Muscle layer of colon (tissue), 2 donors: ENCODE measurements at regions not wholly inside any gene's neighbourhood (a gene's known extent, or its start where the extent isn't known, plus 50 kb on each side); places are given as distances from the start of the nearest gene placed in this dataset.

Source experiments
- H3K27ac ChIP-seq: one replicate; pipeline ENCODE4 v1.7.0; 2013; ENCODE audit warnings: low read depth, mild to moderate bottlenecking, low read length, moderate library complexity
- H3K27me3 ChIP-seq, 2 donors: one replicate each; pipeline ENCODE4 v1.7.0; 2013; ENCODE audit warnings: low read length in 2 of 2, mild to moderate bottlenecking in 2 of 2; ENCODE audit not compliant: insufficient read depth in 2 of 2, control insufficient read depth in 1 of 2
- H3K36me3 ChIP-seq: one replicate; pipeline ENCODE4 v1.7.0; 2013; ENCODE audit warnings: mild to moderate bottlenecking, low read length; ENCODE audit not compliant: insufficient read depth
- H3K4me1 ChIP-seq: one replicate; pipeline ENCODE4 v1.7.0; 2013; ENCODE audit warnings: mild to moderate bottlenecking, low read length; ENCODE audit not compliant: insufficient read depth
- H3K4me3 ChIP-seq, 2 donors: one replicate each; pipeline ENCODE4 v1.7.0; 2013; ENCODE audit warnings: low read length in 2 of 2, low read depth in 1 of 2, mild to moderate bottlenecking in 1 of 2, moderate library complexity in 1 of 2
- H3K9ac ChIP-seq: one replicate; pipeline ENCODE4 v1.7.0; 2013; ENCODE audit warnings: low read length
- H3K9me3 ChIP-seq: one replicate; pipeline ENCODE4 v1.7.0; 2013; ENCODE audit warnings: mild to moderate bottlenecking, low read length
- donor health status: abdominal sarcoma.
- donor health status: Adenocarcinoma of cecum.

DNA sequence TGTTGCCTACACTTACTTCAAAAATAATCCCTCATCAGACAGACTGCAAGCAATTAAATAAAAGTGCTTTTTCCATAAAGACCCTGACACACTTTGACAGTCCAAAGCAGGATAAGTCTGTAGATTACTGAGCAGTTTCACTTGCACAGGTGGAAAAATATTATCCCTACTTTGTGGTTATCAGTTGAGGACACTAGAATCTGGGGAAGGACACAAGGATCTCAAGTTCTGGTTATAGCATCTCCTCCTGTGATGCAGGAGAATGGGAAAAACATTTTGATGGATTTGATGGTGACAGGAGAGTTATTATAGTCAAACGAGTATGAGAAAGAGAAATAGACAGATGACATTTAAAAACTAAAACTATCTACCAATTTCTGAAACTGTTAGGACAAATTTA, 122.9 kb upstream of the PCDH9 start:
- H3K9ac ChIP-seq = no peak overlapping the region
- H3K4me1 ChIP-seq = no peaks in the 10 kb centered on the region
- no peaks in the 10 kb centered on the region for H3K9me3 ChIP-seq
- no peaks in the 10 kb centered on the region for H3K27me3 ChIP-seq
- H3K4me3 ChIP-seq = no peak overlapping the region
- H3K36me3 ChIP-seq = no peaks in the 10 kb centered on the region
- no peak overlapping the region for H3K27ac ChIP-seq

DNA sequence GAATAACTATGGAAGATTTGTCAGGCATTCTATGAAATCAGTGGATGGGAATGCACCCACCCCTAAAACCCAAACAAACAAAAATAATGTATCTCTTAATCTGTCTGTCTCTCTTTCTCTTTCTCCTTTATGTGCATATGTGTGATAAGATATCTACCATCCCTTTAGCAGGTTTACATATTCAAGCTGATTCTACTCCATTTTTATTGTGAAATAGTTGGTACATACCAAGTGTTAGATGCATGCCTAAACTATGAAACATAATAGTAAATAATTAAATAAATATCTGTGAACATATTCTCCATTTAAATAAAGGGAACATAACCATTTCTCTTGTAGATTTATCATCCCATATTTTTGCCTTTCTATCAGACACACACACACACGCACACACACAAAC, 121.8 kb upstream of the PCDH9 start:
- H3K27me3 ChIP-seq = no peaks in the 10 kb centered on the region
- H3K4me1 ChIP-seq = no peaks in the 10 kb centered on the region
- H3K4me3 ChIP-seq = no peak overlapping the region
- no peaks in the 10 kb centered on the region for H3K9me3 ChIP-seq
- no peaks in the 10 kb centered on the region for H3K36me3 ChIP-seq
- H3K9ac ChIP-seq = no peak overlapping the region
- no peak overlapping the region for H3K27ac ChIP-seq

DNA sequence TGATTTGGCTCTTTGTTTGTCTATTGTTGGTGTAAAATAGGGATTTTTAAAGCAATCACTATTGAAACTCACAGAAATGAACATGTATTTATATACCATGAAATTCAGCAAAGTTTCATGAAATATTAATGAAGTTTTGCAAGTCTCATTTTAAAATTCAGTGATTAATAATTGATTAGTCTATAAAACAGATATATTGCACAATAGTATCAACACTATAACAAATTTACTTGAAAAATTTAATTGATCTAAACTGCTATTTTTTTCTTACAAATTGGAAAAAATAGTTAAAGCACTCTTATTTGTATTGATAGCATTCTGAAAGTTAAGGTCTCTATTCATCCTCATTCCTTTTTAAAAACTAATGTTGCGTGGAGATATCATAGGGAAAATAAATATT, 121.0 kb upstream of the PCDH9 start:
- H3K9ac ChIP-seq = no peak overlapping the region
- no peak overlapping the region for H3K4me3 ChIP-seq
- no peaks in the 10 kb centered on the region for H3K27me3 ChIP-seq
- H3K9me3 ChIP-seq = no peaks in the 10 kb centered on the region
- H3K4me1 ChIP-seq = no peaks in the 10 kb centered on the region
- H3K27ac ChIP-seq = no peak overlapping the region
- no peaks in the 10 kb centered on the region for H3K36me3 ChIP-seq

DNA sequence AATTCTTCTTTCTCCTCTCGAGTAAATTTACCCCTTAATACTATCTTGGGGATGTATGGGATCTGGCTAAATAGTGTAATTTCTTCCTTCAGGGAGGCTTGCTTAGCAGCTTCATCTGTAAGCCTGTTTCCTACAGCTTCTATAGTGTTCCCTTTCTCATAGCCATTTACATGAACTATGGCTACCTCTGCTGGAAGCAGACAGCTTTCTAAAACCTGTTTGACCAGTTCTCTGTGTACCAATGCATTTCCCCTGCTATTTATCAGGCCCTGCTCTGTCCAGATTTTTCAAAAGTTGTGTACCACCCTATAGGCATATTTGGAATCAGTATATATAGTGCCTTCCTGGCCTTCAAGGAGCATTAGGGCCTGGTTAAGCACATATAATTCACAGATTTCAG, 113.6 kb upstream of the PCDH9 start:
- H3K9ac ChIP-seq = no peak overlapping the region
- H3K27me3 ChIP-seq = no peaks in the 10 kb centered on the region
- no peak overlapping the region for H3K4me3 ChIP-seq
- H3K9me3 ChIP-seq = no peaks in the 10 kb centered on the region
- no peaks in the 10 kb centered on the region for H3K4me1 ChIP-seq
- H3K27ac ChIP-seq = no peak overlapping the region
- H3K36me3 ChIP-seq = no peaks in the 10 kb centered on the region

DNA sequence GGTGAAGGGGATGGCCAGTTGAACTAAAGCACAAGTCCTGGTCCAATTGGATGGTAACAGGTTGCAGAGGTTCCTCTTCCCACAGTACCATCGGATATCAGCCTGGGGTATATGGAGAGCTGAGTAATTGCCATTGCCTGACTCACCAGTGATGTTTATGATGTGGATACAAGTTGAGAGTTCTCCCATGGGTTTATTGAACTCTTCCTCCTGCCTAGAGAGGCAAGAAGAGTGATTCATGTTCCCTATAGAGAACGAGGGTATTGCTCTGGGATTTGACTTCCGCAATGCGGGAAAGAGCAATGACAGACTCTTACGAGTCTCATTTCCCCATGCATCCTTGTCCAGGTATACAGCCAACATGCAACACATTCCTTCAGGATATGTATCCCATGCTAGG, 111.3 kb upstream of the PCDH9 start:
- no peak overlapping the region for H3K4me3 ChIP-seq
- no peaks in the 10 kb centered on the region for H3K36me3 ChIP-seq
- H3K27ac ChIP-seq = no peak overlapping the region
- no peaks in the 10 kb centered on the region for H3K27me3 ChIP-seq
- H3K4me1 ChIP-seq = no peaks in the 10 kb centered on the region
- no peaks in the 10 kb centered on the region for H3K9me3 ChIP-seq
- no peak overlapping the region for H3K9ac ChIP-seq

DNA sequence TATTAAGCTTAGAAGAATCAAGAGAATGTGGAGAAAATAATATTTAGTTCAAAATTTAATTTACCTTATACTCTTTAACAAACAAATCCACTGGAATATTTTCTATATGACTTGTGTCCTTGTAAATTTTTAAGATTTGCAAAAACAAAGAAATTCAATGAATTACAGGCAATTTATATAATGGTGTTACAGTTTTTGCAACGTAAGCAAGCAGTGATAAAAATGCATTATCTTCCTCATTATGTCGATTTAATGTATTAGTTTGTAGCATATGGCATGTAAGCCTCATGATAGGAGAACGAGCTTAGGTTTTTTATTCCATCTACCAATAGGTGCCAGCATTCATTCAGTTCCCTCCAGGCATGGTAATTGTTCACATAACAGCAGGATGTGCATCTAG, 100.0 kb upstream of the PCDH9 start:
- no peak overlapping the region for H3K27ac ChIP-seq
- H3K36me3 ChIP-seq = no peaks in the 10 kb centered on the region
- H3K27me3 ChIP-seq = no peaks in the 10 kb centered on the region

DNA sequence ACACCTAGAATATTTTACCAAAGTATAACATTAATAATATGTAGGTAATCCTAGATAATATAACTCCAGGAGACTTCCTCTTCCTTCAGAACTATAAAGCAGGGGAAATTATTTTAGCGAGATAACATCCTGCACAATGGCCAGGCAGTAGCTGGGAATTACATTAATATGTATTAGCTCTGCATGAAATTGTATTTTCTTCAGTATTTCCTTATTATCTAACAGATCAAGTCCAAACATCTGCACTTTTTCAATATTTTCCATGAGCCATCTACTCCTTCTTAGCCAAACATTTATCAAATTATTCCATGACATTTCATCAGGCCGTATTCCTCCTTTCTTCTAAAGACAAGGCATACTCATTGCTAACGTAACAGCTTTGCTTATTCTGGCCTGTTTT, 98.8 kb upstream of the PCDH9 start:
- no peaks in the 10 kb centered on the region for H3K27me3 ChIP-seq
- no peak overlapping the region for H3K27ac ChIP-seq
- no peaks in the 10 kb centered on the region for H3K36me3 ChIP-seq
- no peaks in the 10 kb centered on the region for H3K4me1 ChIP-seq
- H3K4me3 ChIP-seq = no peak overlapping the region
- no peak overlapping the region for H3K9ac ChIP-seq
- no peaks in the 10 kb centered on the region for H3K9me3 ChIP-seq

More for the DNA sequence above, 100.0 kb upstream of the PCDH9 start:
- Histone ChIP-seq H3K4me3 (no peak overlapping the region), H3K9me3 (no peaks in the 10 kb centered on the region), H3K4me1 (no peaks in the 10 kb centered on the region), H3K9ac (no peak overlapping the region)

DNA sequence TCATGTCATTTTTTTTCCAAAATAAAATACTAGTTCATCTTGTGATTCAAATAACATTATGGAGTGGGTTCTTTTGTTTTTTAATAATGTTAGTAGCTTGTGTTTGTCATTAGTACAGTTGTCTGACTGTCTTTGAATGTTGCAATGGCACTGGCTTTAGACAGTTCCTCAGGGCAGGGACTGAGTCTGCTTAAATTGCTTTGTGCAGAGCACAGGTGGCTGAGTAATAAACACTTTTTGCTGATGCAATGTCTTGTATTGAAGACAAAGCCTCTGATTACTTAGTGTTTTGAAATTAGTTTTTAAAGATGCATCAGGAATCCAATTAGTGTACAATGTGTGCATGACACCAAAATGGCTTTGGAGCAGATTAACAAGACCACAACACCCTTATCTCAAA, 88.7 kb upstream of the PCDH9 start:
- Histone ChIP-seq H3K27ac (no peak overlapping the region), H3K27me3 (no peaks in the 10 kb centered on the region), H3K9me3 (no peaks in the 10 kb centered on the region), H3K4me3 (no peak overlapping the region), H3K9ac (no peak overlapping the region), H3K36me3 (no peaks in the 10 kb centered on the region), H3K4me1 (no peaks in the 10 kb centered on the region)

DNA sequence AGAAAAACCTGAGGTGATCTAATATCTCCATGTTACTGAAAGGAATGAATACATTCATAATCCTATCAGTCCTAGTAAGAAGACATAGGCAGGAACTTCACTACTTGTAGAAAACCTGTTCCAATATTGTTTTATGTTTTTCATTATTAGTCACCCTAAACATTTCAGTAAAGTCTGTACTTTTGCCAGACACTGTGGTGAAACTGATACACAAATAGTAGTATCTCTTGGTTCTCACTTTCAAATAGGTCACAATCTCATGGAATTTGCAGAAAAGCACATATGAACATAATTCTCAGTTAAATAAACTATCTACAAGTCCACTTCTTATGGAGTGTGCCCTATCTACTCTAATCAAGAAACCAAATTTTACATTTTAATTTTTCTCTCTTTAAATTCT, 88.3 kb upstream of the PCDH9 start:
- Histone ChIP-seq H3K36me3 (no peaks in the 10 kb centered on the region), H3K9ac (no peak overlapping the region), H3K4me3 (no peak overlapping the region), H3K27me3 (no peaks in the 10 kb centered on the region), H3K27ac (no peak overlapping the region), H3K4me1 (no peaks in the 10 kb centered on the region), H3K9me3 (no peaks in the 10 kb centered on the region)

DNA sequence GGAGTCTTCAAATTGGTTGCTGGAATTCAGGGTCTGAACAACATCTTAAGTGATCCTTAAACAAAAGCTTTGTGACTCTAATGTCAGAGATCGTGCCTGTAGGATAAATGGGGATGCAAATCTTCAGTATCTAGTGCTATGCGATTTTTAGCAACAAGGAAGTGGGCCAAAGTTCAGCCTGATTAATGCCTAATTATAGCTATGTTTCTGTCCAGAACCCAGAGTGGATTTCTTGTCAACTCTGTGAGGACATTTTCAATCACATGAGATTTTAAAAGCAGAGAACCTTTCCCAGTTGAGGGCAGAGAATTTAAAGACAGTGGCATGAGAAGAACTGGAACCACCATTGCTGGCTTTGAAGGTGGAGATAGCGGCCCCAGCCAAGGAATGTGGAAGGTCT, 84.3 kb upstream of the PCDH9 start:
- H3K27ac ChIP-seq = no peak overlapping the region
- H3K4me1 ChIP-seq = no peaks in the 10 kb centered on the region
- no peak overlapping the region for H3K4me3 ChIP-seq
- H3K9me3 ChIP-seq = no peaks in the 10 kb centered on the region
- no peak overlapping the region for H3K9ac ChIP-seq
- H3K27me3 ChIP-seq = no peaks in the 10 kb centered on the region
- no peaks in the 10 kb centered on the region for H3K36me3 ChIP-seq

DNA sequence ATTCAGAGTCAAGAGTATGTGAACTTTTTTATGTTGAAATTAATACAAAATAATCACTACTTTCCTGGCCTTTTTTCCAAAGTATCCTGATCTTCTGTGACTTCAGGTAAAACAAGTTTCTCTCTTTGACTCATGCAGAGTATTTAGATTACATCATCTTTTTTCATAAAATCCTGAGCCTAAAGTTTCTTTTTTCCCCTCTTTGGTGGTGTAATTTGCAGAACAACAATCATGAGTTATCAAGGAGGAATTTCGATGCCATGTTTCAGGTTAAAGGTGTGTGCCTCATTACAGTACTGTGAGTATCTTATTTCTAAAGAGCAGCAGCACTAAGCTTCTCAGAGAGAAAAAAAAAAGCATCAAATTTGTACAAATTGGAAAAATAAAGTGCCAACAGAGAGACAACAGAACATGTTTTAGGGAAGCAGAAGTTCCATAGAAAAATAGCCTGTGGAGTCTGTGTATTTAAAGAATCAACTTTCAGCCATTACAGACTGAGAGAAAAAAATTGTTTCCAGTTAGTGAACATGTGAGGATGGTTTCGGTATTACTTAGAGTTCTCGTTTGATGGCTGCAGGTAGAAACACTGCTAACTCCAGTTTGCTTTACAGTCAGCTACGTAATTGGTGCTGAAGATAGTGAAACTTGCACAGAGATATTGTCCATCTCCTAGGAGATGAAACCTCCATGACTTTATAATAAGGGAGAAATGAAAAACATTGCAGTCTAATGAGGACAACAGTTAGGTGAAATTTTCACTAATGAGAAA, 78.1 kb upstream of the PCDH9 start:
- no peak overlapping the region for H3K4me3 ChIP-seq
- H3K27ac ChIP-seq = no peak overlapping the region
- H3K27me3 ChIP-seq = no peaks in the 10 kb centered on the region
- no peaks in the 10 kb centered on the region for H3K36me3 ChIP-seq
- H3K4me1 ChIP-seq = no peaks in the 10 kb centered on the region
- no peaks in the 10 kb centered on the region for H3K9me3 ChIP-seq
- no peak overlapping the region for H3K9ac ChIP-seq

DNA sequence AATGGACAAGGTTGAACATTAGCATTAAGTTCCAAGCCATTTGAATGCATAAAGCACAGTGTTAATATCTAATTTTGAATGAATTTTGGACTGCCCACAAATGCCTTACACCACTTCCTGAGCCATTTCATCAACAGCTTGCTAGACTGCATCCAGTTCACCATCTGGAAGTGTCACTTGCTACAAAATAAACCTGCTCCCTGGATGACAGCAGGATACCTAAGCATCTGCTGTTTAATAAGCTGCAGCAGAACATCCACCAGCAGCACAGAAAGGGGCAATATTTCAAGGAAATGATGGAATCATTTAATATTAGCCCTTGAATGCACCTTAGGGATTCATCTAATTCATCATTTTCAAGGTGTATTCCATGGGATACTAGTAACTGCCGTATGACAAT, 76.6 kb upstream of the PCDH9 start:
- Histone ChIP-seq H3K4me1 (no peaks in the 10 kb centered on the region), H3K27me3 (no peaks in the 10 kb centered on the region), H3K27ac (no peak overlapping the region), H3K9me3 (no peaks in the 10 kb centered on the region), H3K4me3 (no peak overlapping the region), H3K9ac (no peak overlapping the region), H3K36me3 (no peaks in the 10 kb centered on the region)
